ENCODE measurements at regions not wholly inside any gene's neighbourhood (a gene's known extent, or its start where the extent isn't known, plus 50 kb on each side); places are given as distances from the start of the nearest gene placed in this dataset.

GRCh38 chrX:43140582-43140981 is 362.6 kb upstream of the PPP1R2C start:
- no peak overlapping the region for H3K27ac ChIP-seq (ENCODE audit: low read depth in 1 of 2, low read length in 1 of 2)
- no peaks in the 10 kb centered on the region for H3K9me3 ChIP-seq (ENCODE audit: control insufficient read depth in 2 of 2, insufficient read depth in 1 of 2, low read length in 1 of 2)
- WGBS = 97% methylated on average over 2 of the region's 2 CpGs
- DNase-seq (ENCODE audit: low read depth in 6 of 9, low spot score in 9 of 9) = no peak
- no peaks in the 10 kb centered on the region for H3K36me3 ChIP-seq (ENCODE audit: control insufficient read depth in 2 of 2, insufficient read depth in 2 of 2, low read length in 1 of 2)
- H3K4me1 ChIP-seq (ENCODE audit: control insufficient read depth in 2 of 2, insufficient read depth in 2 of 2, low read length in 2 of 2) = no peaks in the 10 kb centered on the region
- H3K4me3 ChIP-seq (ENCODE audit: low read length in 2 of 2) = no peak overlapping the region
- no peaks in the 10 kb centered on the region for H3K27me3 ChIP-seq (ENCODE audit: control insufficient read depth in 2 of 2, insufficient read depth in 1 of 2, low read length in 1 of 2)

GRCh38 chrX:43141885-43142284 is 363.9 kb upstream of the PPP1R2C start:
- no peaks in the 10 kb centered on the region for H3K4me1 ChIP-seq (ENCODE audit: control insufficient read depth in 2 of 2, insufficient read depth in 2 of 2, low read length in 2 of 2)
- no peaks in the 10 kb centered on the region for H3K36me3 ChIP-seq (ENCODE audit: control insufficient read depth in 2 of 2, insufficient read depth in 2 of 2, low read length in 1 of 2)
- H3K4me3 ChIP-seq (ENCODE audit: low read length in 2 of 2) = no peak overlapping the region
- H3K9me3 ChIP-seq (ENCODE audit: control insufficient read depth in 2 of 2, insufficient read depth in 1 of 2, low read length in 1 of 2) = no peaks in the 10 kb centered on the region
- H3K27ac ChIP-seq (ENCODE audit: low read depth in 1 of 2, low read length in 1 of 2) = no peak overlapping the region
- no peaks in the 10 kb centered on the region for H3K27me3 ChIP-seq (ENCODE audit: control insufficient read depth in 2 of 2, insufficient read depth in 1 of 2, low read length in 1 of 2)
- no peak for DNase-seq (ENCODE audit: low read depth in 6 of 9, low spot score in 9 of 9)

GRCh38 chrX:43148305-43148704 is 370.3 kb upstream of the PPP1R2C start:
- Histone ChIP-seq H3K4me1 (ENCODE audit: control insufficient read depth in 2 of 2, insufficient read depth in 2 of 2, low read length in 2 of 2) (no peaks in the 10 kb centered on the region), H3K9me3 (ENCODE audit: control insufficient read depth in 2 of 2, insufficient read depth in 1 of 2, low read length in 1 of 2) (no peaks in the 10 kb centered on the region), H3K27me3 (ENCODE audit: control insufficient read depth in 2 of 2, insufficient read depth in 1 of 2, low read length in 1 of 2) (no peaks in the 10 kb centered on the region), H3K4me3 (ENCODE audit: low read length in 2 of 2) (no peak overlapping the region), H3K36me3 (ENCODE audit: control insufficient read depth in 2 of 2, insufficient read depth in 2 of 2, low read length in 1 of 2) (no peaks in the 10 kb centered on the region), H3K27ac (ENCODE audit: low read depth in 1 of 2, low read length in 1 of 2) (no peak overlapping the region)
- 98% methylated on average over 3 of the region's 3 CpGs for WGBS
- no peak for DNase-seq (ENCODE audit: low read depth in 6 of 9, low spot score in 9 of 9)

GRCh38 chrX:43165343-43165920 is 387.5 kb upstream of the PPP1R2C start:
- no peaks in the 10 kb centered on the region for H3K36me3 ChIP-seq (ENCODE audit: control insufficient read depth in 2 of 2, insufficient read depth in 2 of 2, low read length in 1 of 2)
- H3K4me3 ChIP-seq (ENCODE audit: low read length in 2 of 2) = no peak overlapping the region
- no peak for DNase-seq (ENCODE audit: low read depth in 6 of 9, low spot score in 9 of 9)
- H3K27me3 ChIP-seq (ENCODE audit: control insufficient read depth in 2 of 2, insufficient read depth in 1 of 2, low read length in 1 of 2) = no peaks in the 10 kb centered on the region
- H3K9me3 ChIP-seq (ENCODE audit: control insufficient read depth in 2 of 2, insufficient read depth in 1 of 2, low read length in 1 of 2) = no peaks in the 10 kb centered on the region
- 95% methylated on average over 5 of the region's 5 CpGs for WGBS
- H3K27ac ChIP-seq (ENCODE audit: low read depth in 1 of 2, low read length in 1 of 2) = no peak overlapping the region
- H3K4me1 ChIP-seq (ENCODE audit: control insufficient read depth in 2 of 2, insufficient read depth in 2 of 2, low read length in 2 of 2) = no peaks in the 10 kb centered on the region

- Histone ChIP-seq H3K4me3 (ENCODE audit: low read length in 2 of 2) (no peak overlapping the region), H3K27ac (ENCODE audit: low read depth in 1 of 2, low read length in 1 of 2) (no peak overlapping the region), H3K9me3 (ENCODE audit: control insufficient read depth in 2 of 2, insufficient read depth in 1 of 2, low read length in 1 of 2) (no peaks in the 10 kb centered on the region), H3K36me3 (ENCODE audit: control insufficient read depth in 2 of 2, insufficient read depth in 2 of 2, low read length in 1 of 2) (no peaks in the 10 kb centered on the region), H3K27me3 (ENCODE audit: control insufficient read depth in 2 of 2, insufficient read depth in 1 of 2, low read length in 1 of 2) (no peaks in the 10 kb centered on the region), H3K4me1 (ENCODE audit: control insufficient read depth in 2 of 2, insufficient read depth in 2 of 2, low read length in 2 of 2) (no peaks in the 10 kb centered on the region)
- no peak for DNase-seq (ENCODE audit: low read depth in 6 of 9, low spot score in 9 of 9)
Observed at GRCh38 chrX:43166874-43167273, 388.9 kb upstream of the PPP1R2C start.

- Histone ChIP-seq H3K27ac (ENCODE audit: low read depth in 1 of 2, low read length in 1 of 2) (no peak overlapping the region), H3K36me3 (ENCODE audit: control insufficient read depth in 2 of 2, insufficient read depth in 2 of 2, low read length in 1 of 2) (no peaks in the 10 kb centered on the region), H3K9me3 (ENCODE audit: control insufficient read depth in 2 of 2, insufficient read depth in 1 of 2, low read length in 1 of 2) (peaks cover 0 to 4% of the 10 kb centered on the region in 2 donors), H3K27me3 (ENCODE audit: control insufficient read depth in 2 of 2, insufficient read depth in 1 of 2, low read length in 1 of 2) (no peaks in the 10 kb centered on the region), H3K4me3 (ENCODE audit: low read length in 2 of 2) (no peak overlapping the region), H3K4me1 (ENCODE audit: control insufficient read depth in 2 of 2, insufficient read depth in 2 of 2, low read length in 2 of 2) (no peaks in the 10 kb centered on the region)
- 99% methylated on average over 2 of the region's 2 CpGs for WGBS
- DNase-seq (ENCODE audit: low read depth in 6 of 9, low spot score in 9 of 9) = no peak
Observed at GRCh38 chrX:43175434-43175833, 397.5 kb upstream of the PPP1R2C start.

GRCh38 chrX:43176686-43177085 is 398.7 kb upstream of the PPP1R2C start:
- DNase-seq (ENCODE audit: low read depth in 6 of 9, low spot score in 9 of 9) = no peak
- 98% methylated on average over 6 of the region's 6 CpGs for WGBS
- no peak overlapping the region for H3K4me3 ChIP-seq (ENCODE audit: low read length in 2 of 2)
- H3K27ac ChIP-seq (ENCODE audit: low read depth in 1 of 2, low read length in 1 of 2) = no peak overlapping the region
- no peaks in the 10 kb centered on the region for H3K27me3 ChIP-seq (ENCODE audit: control insufficient read depth in 2 of 2, insufficient read depth in 1 of 2, low read length in 1 of 2)
- peaks cover 0 to 4% of the 10 kb centered on the region in 2 donors for H3K9me3 ChIP-seq (ENCODE audit: control insufficient read depth in 2 of 2, insufficient read depth in 1 of 2, low read length in 1 of 2)
- no peaks in the 10 kb centered on the region for H3K4me1 ChIP-seq (ENCODE audit: control insufficient read depth in 2 of 2, insufficient read depth in 2 of 2, low read length in 2 of 2)
- no peaks in the 10 kb centered on the region for H3K36me3 ChIP-seq (ENCODE audit: control insufficient read depth in 2 of 2, insufficient read depth in 2 of 2, low read length in 1 of 2)

GRCh38 chrX:43188296-43188695 is 410.3 kb upstream of the PPP1R2C start:
- Histone ChIP-seq H3K4me3 (ENCODE audit: low read length in 2 of 2) (no peak overlapping the region), H3K27me3 (ENCODE audit: control insufficient read depth in 2 of 2, insufficient read depth in 1 of 2, low read length in 1 of 2) (no peaks in the 10 kb centered on the region), H3K4me1 (ENCODE audit: control insufficient read depth in 2 of 2, insufficient read depth in 2 of 2, low read length in 2 of 2) (peaks cover 0 to 6% of the 10 kb centered on the region in 2 donors), H3K27ac (ENCODE audit: low read depth in 1 of 2, low read length in 1 of 2) (no peak overlapping the region), H3K36me3 (ENCODE audit: control insufficient read depth in 2 of 2, insufficient read depth in 2 of 2, low read length in 1 of 2) (no peaks in the 10 kb centered on the region), H3K9me3 (ENCODE audit: control insufficient read depth in 2 of 2, insufficient read depth in 1 of 2, low read length in 1 of 2) (no peaks in the 10 kb centered on the region)
- WGBS = 100% methylated on average over 1 of the region's 1 CpG
- no peak for DNase-seq (ENCODE audit: low read depth in 6 of 9, low spot score in 9 of 9)

GRCh38 chrX:43211570-43211969 is 433.6 kb upstream of the PPP1R2C start:
- Histone ChIP-seq H3K36me3 (ENCODE audit: control insufficient read depth in 2 of 2, insufficient read depth in 2 of 2, low read length in 1 of 2) (no peaks in the 10 kb centered on the region), H3K4me1 (ENCODE audit: control insufficient read depth in 2 of 2, insufficient read depth in 2 of 2, low read length in 2 of 2) (no peaks in the 10 kb centered on the region), H3K27ac (ENCODE audit: low read depth in 1 of 2, low read length in 1 of 2) (no peak overlapping the region), H3K4me3 (ENCODE audit: low read length in 2 of 2) (no peak overlapping the region), H3K27me3 (ENCODE audit: control insufficient read depth in 2 of 2, insufficient read depth in 1 of 2, low read length in 1 of 2) (no peaks in the 10 kb centered on the region), H3K9me3 (ENCODE audit: control insufficient read depth in 2 of 2, insufficient read depth in 1 of 2, low read length in 1 of 2) (peaks cover 0 to 5% of the 10 kb centered on the region in 2 donors)
- DNase-seq (ENCODE audit: low read depth in 6 of 9, low spot score in 9 of 9) = no peak

- H3K9me3 ChIP-seq (ENCODE audit: control insufficient read depth in 2 of 2, insufficient read depth in 1 of 2, low read length in 1 of 2) = no peaks in the 10 kb centered on the region
- no peaks in the 10 kb centered on the region for H3K36me3 ChIP-seq (ENCODE audit: control insufficient read depth in 2 of 2, insufficient read depth in 2 of 2, low read length in 1 of 2)
- no peaks in the 10 kb centered on the region for H3K4me1 ChIP-seq (ENCODE audit: control insufficient read depth in 2 of 2, insufficient read depth in 2 of 2, low read length in 2 of 2)
- no peak overlapping the region for H3K27ac ChIP-seq (ENCODE audit: low read depth in 1 of 2, low read length in 1 of 2)
- WGBS = 92% methylated on average over 2 of the region's 2 CpGs
- DNase-seq (ENCODE audit: low read depth in 6 of 9, low spot score in 9 of 9) = no peak
- no peaks in the 10 kb centered on the region for H3K27me3 ChIP-seq (ENCODE audit: control insufficient read depth in 2 of 2, insufficient read depth in 1 of 2, low read length in 1 of 2)
- no peak overlapping the region for H3K4me3 ChIP-seq (ENCODE audit: low read length in 2 of 2)
Observed at GRCh38 chrX:43218198-43218597, 437.9 kb upstream of the MAOA start.
